B cell (primary cell): ENCODE measurements at regions not wholly inside any gene's neighbourhood (a gene's known extent, or its start where the extent isn't known, plus 50 kb on each side); places are given as distances from the start of the nearest gene placed in this dataset.

Source experiments
- EZH2 ChIP-seq: IDR thresholded peaks from 2 replicates; pipeline ENCODE4 v1.6.1; 2012; ENCODE audit warnings: borderline replicate concordance, low read depth, mild to moderate bottlenecking, moderate library complexity, low read length; ENCODE audit not compliant: insufficient read depth, poor library complexity, severe bottlenecking
- TF ChIP-seq, protein P1 (sequence below): fragments of 200-600 bp; IDR thresholded peaks from one replicate; pipeline ENCODE4 v1.8.0; 2022; ENCODE audit warnings: antibody characterized with exemption, mild to moderate bottlenecking

DNA sequence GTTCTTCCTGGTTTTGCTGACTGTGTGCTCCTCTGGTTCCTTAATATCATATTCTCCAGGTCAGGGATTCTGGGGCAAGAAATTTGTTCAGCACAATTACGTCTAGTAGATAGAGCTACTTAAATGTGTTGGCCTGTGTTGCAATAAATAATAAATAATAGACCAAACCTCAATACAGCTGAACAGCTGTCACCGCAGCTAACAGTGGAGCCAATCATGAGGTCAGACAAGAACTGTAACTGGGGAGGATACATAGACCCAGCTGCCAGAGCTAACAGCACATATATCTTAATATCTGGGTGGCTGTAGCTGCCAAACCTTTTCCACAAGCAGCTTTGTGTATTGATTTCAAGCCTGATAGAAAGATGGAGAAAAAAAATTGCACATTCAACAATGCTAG, 1596.3 kb upstream of the PCDH20 start:
- TF ChIP-seq, protein P1, sequence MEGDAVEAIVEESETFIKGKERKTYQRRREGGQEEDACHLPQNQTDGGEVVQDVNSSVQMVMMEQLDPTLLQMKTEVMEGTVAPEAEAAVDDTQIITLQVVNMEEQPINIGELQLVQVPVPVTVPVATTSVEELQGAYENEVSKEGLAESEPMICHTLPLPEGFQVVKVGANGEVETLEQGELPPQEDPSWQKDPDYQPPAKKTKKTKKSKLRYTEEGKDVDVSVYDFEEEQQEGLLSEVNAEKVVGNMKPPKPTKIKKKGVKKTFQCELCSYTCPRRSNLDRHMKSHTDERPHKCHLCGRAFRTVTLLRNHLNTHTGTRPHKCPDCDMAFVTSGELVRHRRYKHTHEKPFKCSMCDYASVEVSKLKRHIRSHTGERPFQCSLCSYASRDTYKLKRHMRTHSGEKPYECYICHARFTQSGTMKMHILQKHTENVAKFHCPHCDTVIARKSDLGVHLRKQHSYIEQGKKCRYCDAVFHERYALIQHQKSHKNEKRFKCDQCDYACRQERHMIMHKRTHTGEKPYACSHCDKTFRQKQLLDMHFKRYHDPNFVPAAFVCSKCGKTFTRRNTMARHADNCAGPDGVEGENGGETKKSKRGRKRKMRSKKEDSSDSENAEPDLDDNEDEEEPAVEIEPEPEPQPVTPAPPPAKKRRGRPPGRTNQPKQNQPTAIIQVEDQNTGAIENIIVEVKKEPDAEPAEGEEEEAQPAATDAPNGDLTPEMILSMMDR, result no peak
- no peak for TF ChIP-seq EZH2
